Neuronal stem cell (in vitro differentiated cells): ENCODE measurements at regions not wholly inside any gene's neighbourhood (a gene's known extent, or its start where the extent isn't known, plus 50 kb on each side); places are given as distances from the start of the nearest gene placed in this dataset.
A peak's percentile ranks its signal among the peaks of the same experiment; 100 is the strongest.

Experiments
- DNase-seq: peaks from one replicate; pipeline ENCODE4 v3.0.0-alpha.2; 2013; ENCODE audit warnings: low spot score
- H2AFZ ChIP-seq: one replicate; pipeline ENCODE4 v1.6.1; 2013; ENCODE audit warnings: mild to moderate bottlenecking, low read length, inconsistent platforms
- H2AK5ac ChIP-seq: 2 replicates; pipeline ENCODE4 v1.6.1; 2013; ENCODE audit warnings: low read depth, mild to moderate bottlenecking, inconsistent platforms, low read length, moderate library complexity, mixed read lengths
- H2BK120ac ChIP-seq: 2 replicates; pipeline ENCODE4 v1.6.1; 2013; ENCODE audit warnings: low read depth, mild to moderate bottlenecking, inconsistent platforms, low read length, moderate library complexity, mixed read lengths
- H2BK12ac ChIP-seq: one replicate; pipeline ENCODE4 v1.6.1; 2013; ENCODE audit warnings: low read length, inconsistent platforms
- H2BK15ac ChIP-seq: 2 replicates; pipeline ENCODE4 v1.6.1; 2013; ENCODE audit warnings: mild to moderate bottlenecking, low read length, inconsistent platforms, mixed read lengths
- H2BK5ac ChIP-seq: one replicate; pipeline ENCODE4 v1.6.1; 2013; ENCODE audit warnings: inconsistent platforms, mild to moderate bottlenecking, low read length, moderate library complexity
- H3K14ac ChIP-seq: one replicate; pipeline ENCODE4 v1.6.1; 2013; ENCODE audit warnings: low read length, inconsistent platforms
- H3K18ac ChIP-seq: 2 replicates; pipeline ENCODE4 v1.6.1; 2013; ENCODE audit warnings: low read length, inconsistent platforms
- H3K23ac ChIP-seq: 2 replicates; pipeline ENCODE4 v1.6.1; 2013; ENCODE audit warnings: low read depth, mild to moderate bottlenecking, mixed read lengths, low read length, inconsistent platforms; ENCODE audit not compliant: poor library complexity
- H3K27ac ChIP-seq: replicated peaks from 3 replicates; pipeline ENCODE4 v1.5.1; 2013; ENCODE audit warnings: low read length, inconsistent platforms
- H3K27me3 ChIP-seq, 3 experiments: 2 replicates each; pipeline ENCODE4 v1.6.1; 2013; ENCODE audit warnings: low read length in 3 of 3, mild to moderate bottlenecking in 2 of 3, inconsistent platforms in 1 of 3, low read depth in 1 of 3, mixed read lengths in 1 of 3, moderate library complexity in 1 of 3; ENCODE audit not compliant: control insufficient read depth in 3 of 3, insufficient read depth in 3 of 3
- H3K36me3 ChIP-seq, 2 donors: replicated peaks in 1 of 2; 2 replicates each; pipeline ENCODE4 v1.6.1; 2013; ENCODE audit warnings: low read length in 2 of 2; ENCODE audit not compliant: control insufficient read depth in 2 of 2, insufficient read depth in 2 of 2
- H3K4ac ChIP-seq: 2 replicates; pipeline ENCODE4 v1.6.1; 2013; ENCODE audit warnings: inconsistent platforms, mild to moderate bottlenecking, low read length, moderate library complexity
- H3K4me1 ChIP-seq, 2 donors: 1 replicate in 1 of 2; 2 replicates in 1 of 2; pipeline ENCODE4 v1.6.1; 2013; ENCODE audit warnings: low read length in 2 of 2, low read depth in 1 of 2; ENCODE audit not compliant: control insufficient read depth in 2 of 2, insufficient read depth in 1 of 2
- H3K4me2 ChIP-seq: one replicate; pipeline ENCODE4 v1.6.1; 2013; ENCODE audit warnings: mild to moderate bottlenecking, low read length, inconsistent platforms; ENCODE audit not compliant: insufficient read depth, poor library complexity, severe bottlenecking
- H3K4me3 ChIP-seq, 2 donors: 2 replicates each; pipeline ENCODE4 v1.5.1; 2013; ENCODE audit warnings: low read length in 2 of 2, mild to moderate bottlenecking in 2 of 2, inconsistent platforms in 1 of 2, moderate library complexity in 1 of 2
- H3K79me1 ChIP-seq: one replicate; pipeline ENCODE4 v1.6.1; 2013; ENCODE audit warnings: low read depth, mild to moderate bottlenecking, inconsistent platforms, low read length, moderate library complexity
- H3K9ac ChIP-seq: one replicate; pipeline ENCODE4 v1.6.1; 2013; ENCODE audit warnings: mild to moderate bottlenecking, low read depth, low read length, inconsistent platforms; ENCODE audit not compliant: poor library complexity
- H3K9me3 ChIP-seq, 2 donors: replicated peaks in 1 of 2; 2 replicates each; pipeline versions ENCODE3 to v1.6.1; 2013; ENCODE audit warnings: low read length in 2 of 2, mild to moderate bottlenecking in 2 of 2, inconsistent platforms in 1 of 2, low read depth in 1 of 2, mixed read lengths in 1 of 2, moderate library complexity in 1 of 2; ENCODE audit not compliant: control insufficient read depth in 2 of 2, insufficient read depth in 1 of 2
- H4K8ac ChIP-seq: one replicate; pipeline ENCODE4 v1.6.1; 2013; ENCODE audit warnings: low read depth, mild to moderate bottlenecking, inconsistent platforms, low read length, moderate library complexity
- H4K91ac ChIP-seq: one replicate; pipeline ENCODE4 v1.6.1; 2013; ENCODE audit warnings: low read length, low read depth, mild to moderate bottlenecking, inconsistent platforms; ENCODE audit not compliant: poor library complexity
- WGBS, 2 donors: extraction: QIAGEN DNeasy Blood & Tissue Kit; methylation state at CpG; one replicate each; pipeline ENCODE4 v1.1.7; 2013; ENCODE audit warnings: missing lambda C conversion rate in 2 of 2, mixed read lengths in 1 of 2; ENCODE audit not compliant: insufficient read length in 2 of 2, insufficient replicate concordance in 1 of 2; ENCODE audit errors: extremely low coverage in 2 of 2; 5-methylcytosine and 5-hydroxymethylcytosine counted together

DNA sequence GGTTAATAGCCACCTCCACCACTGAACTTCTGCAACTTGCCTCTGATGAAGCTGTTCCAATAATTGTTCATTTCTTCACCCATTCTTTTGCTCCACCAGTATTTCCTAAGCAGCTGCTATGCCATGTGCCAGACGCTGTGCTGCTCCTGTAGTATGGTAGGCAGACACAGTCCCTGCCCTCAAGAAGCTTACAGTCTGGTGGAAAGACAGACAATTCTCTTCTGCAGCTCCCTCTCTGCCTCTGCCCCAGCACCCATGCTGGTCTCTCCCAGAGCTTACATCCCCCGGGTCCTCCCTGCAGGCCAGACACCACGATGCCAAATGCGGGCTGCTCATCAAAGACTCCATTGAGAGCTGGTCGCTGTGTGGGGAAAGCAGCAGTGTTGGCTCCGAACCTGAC, 111.6 kb upstream of the ESRRB start:
- Histone ChIP-seq H4K91ac (no peak overlapping the region), H3K36me3 (no peaks in the 10 kb centered on the region), H3K4me3 (no peak overlapping the region), H4K8ac (no peak overlapping the region), H3K4ac (no peak overlapping the region), H2BK120ac (no peak overlapping the region), H3K79me1 (no peaks in the 10 kb centered on the region), H3K4me2 (no peak overlapping the region), H3K23ac (no peak overlapping the region), H3K4me1 (peaks cover 6 to 11% of the 10 kb centered on the region in 2 donors), H3K27me3 (no peaks in the 10 kb centered on the region), H2AFZ (no peak overlapping the region), H3K27ac (no peak overlapping the region), H2BK12ac (no peak overlapping the region), H2AK5ac (no peak overlapping the region), H2BK5ac (no peak overlapping the region), H3K9me3 (no peaks in the 10 kb centered on the region), H3K14ac (no peak overlapping the region), H3K18ac (no peak overlapping the region), H3K9ac (peak overlapping the region; percentile 57), H2BK15ac (no peak overlapping the region)
- no CpG with 5 or more reads among the region's 6 CpGs for WGBS, 2 donors
- no peak for DNase-seq

DNA sequence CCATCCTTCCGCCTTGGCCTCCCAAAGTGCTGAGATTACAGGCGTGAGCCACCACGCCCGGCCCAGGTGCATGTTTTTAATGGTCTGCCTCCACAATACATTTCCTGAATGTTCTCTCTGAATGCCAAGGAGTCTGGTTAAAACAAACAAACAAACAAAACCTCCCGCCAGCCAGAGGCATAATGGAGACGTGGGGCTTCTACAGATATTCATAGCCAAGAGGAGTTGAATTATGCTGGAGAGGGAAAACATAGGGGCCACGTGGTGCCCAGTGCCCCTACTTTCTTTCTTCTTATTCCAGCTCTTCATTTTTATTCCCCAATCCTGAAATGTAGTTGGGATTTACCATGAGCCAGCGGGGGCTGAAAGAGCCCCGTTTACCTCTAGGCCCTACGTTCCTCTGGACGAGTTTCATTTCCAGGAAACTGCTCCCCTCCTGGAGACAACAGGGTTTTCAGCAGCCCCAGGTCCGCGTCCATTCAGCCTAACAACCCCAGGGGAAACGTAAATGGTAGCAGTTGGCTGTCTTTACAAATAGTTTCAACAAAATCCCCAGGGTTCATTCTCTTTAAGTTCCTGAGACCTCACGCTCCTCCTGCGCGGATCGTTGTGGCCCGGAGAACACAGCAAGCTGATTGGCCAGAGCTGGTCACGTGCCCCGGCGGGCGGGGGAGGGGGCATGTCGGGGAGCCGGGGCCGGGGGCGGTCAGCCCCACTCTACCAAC, 108.5 kb upstream of the ESRRB start:
- no CpG with 5 or more reads among the region's 27 CpGs for WGBS, 2 donors
- H3K4me2 ChIP-seq, result peak overlapping the region; percentile 47

DNA sequence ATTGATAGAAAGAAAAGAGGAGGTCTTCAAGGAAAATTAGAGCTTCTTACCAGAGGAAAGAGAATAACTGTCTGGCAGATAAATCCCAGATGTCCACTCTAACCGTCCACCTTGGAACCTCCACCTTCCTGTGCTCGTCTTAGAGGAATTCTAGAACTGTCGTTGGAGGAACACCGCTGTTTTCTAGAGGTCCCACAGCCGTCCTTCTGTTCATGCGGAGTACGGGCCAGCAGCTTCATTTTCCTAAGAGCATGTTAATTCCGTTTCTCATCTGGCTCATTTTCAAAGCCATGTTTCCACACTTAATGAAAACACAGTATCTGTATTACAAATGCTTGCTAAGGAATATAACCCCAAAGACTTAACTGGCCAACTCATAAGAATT, 107.9 kb upstream of the ESRRB start:
- H4K8ac ChIP-seq, result no peak overlapping the region
- no CpG with 5 or more reads among the region's 8 CpGs for WGBS, 2 donors
- no peak overlapping the region for H2BK120ac ChIP-seq
- H3K27me3 ChIP-seq, result no peaks in the 10 kb centered on the region
- no peak overlapping the region for H4K91ac ChIP-seq
- H2BK15ac ChIP-seq, result no peak overlapping the region
- no peak overlapping the region for H2BK5ac ChIP-seq
- no peaks in the 10 kb centered on the region for H3K9me3 ChIP-seq
- no peak overlapping the region for H2BK12ac ChIP-seq
- no peak overlapping the region for H3K9ac ChIP-seq
- H3K79me1 ChIP-seq, result no peaks in the 10 kb centered on the region
- no peak overlapping the region for H3K14ac ChIP-seq
- H2AK5ac ChIP-seq, result no peak overlapping the region
- no peak overlapping the region for H3K4me2 ChIP-seq
- no peaks in the 10 kb centered on the region for H3K36me3 ChIP-seq
- no peak overlapping the region for H3K4ac ChIP-seq
- no peak for DNase-seq
- no peak overlapping the region for H3K4me3 ChIP-seq
- H2AFZ ChIP-seq, result peak overlapping the region; percentile 72
- no peak overlapping the region for H3K23ac ChIP-seq
- peak overlapping the region; percentile 35 for H3K18ac ChIP-seq
- peaks cover 0 to 7% of the 10 kb centered on the region in 2 donors for H3K4me1 ChIP-seq
- no peak overlapping the region for H3K27ac ChIP-seq

More for the DNA sequence above, 108.5 kb upstream of the ESRRB start:
- Histone ChIP-seq H3K27ac (peak overlapping the region; percentile 78), H2BK15ac (no peak overlapping the region), H2BK12ac (no peak overlapping the region), H3K18ac (peak overlapping the region; percentile 40), H3K36me3 (no peaks in the 10 kb centered on the region), H2AFZ (peak overlapping the region; percentile 72), H3K9me3 (no peaks in the 10 kb centered on the region), H2BK120ac (peak overlapping the region; percentile 33), H3K4me3 (peak overlapping the region in 1 of 2 donors; percentile 65), H3K4ac (no peak overlapping the region), H3K9ac (no peak overlapping the region), H3K14ac (no peak overlapping the region), H4K91ac (no peak overlapping the region), H3K27me3 (no peaks in the 10 kb centered on the region), H3K23ac (no peak overlapping the region), H2AK5ac (no peak overlapping the region), H2BK5ac (no peak overlapping the region), H3K4me1 (peaks cover 0 to 7% of the 10 kb centered on the region in 2 donors), H3K79me1 (no peaks in the 10 kb centered on the region), H4K8ac (no peak overlapping the region)
- no peak for DNase-seq

DNA sequence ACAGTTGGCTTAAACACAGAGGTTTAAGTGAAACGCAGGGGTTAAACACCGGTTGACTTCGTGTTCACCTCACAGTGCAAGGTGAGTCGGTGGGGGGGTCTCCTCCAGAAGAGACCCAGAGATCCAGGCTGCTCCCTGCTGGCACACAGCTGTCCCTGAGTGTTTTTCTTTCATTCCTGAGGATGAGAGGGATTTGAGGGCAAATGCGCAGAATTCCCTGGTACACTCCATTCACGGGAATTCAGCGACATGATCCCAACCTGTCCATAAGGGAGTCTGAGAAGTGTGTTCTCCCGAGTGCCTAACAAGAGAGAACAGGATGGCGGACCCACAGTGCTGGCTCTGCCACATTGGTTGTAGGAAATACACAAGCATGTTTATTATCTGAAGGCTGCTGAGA, 107.2 kb upstream of the ESRRB start:
- no peak for DNase-seq
- no peaks in the 10 kb centered on the region for H3K9me3 ChIP-seq
- H3K27me3 ChIP-seq, result no peaks in the 10 kb centered on the region
- no peak overlapping the region for H2BK15ac ChIP-seq
- H2BK120ac ChIP-seq, result no peak overlapping the region
- no peak overlapping the region for H3K9ac ChIP-seq
- H3K4ac ChIP-seq, result no peak overlapping the region
- no peak overlapping the region for H3K14ac ChIP-seq
- no peaks in the 10 kb centered on the region for H3K36me3 ChIP-seq
- H2AK5ac ChIP-seq, result no peak overlapping the region
- no peak overlapping the region for H4K8ac ChIP-seq
- H2BK12ac ChIP-seq, result no peak overlapping the region
- WGBS, 2 donors, result no CpG with 5 or more reads among the region's 9 CpGs
- H3K4me2 ChIP-seq, result no peak overlapping the region
- peaks cover 0 to 7% of the 10 kb centered on the region in 2 donors for H3K4me1 ChIP-seq
- H2AFZ ChIP-seq, result no peak overlapping the region
- H3K27ac ChIP-seq, result no peak overlapping the region
- H3K18ac ChIP-seq, result no peak overlapping the region
- no peak overlapping the region for H2BK5ac ChIP-seq
- no peak overlapping the region for H3K23ac ChIP-seq
- H4K91ac ChIP-seq, result no peak overlapping the region
- no peak overlapping the region for H3K4me3 ChIP-seq
- H3K79me1 ChIP-seq, result no peaks in the 10 kb centered on the region
